Upper lobe of left lung (tissue), 6 donors: ENCODE measurements at regions not wholly inside any gene's neighbourhood (a gene's known extent, or its start where the extent isn't known, plus 50 kb on each side); places are given as distances from the start of the nearest gene placed in this dataset.

Experiments
- ATAC-seq, 2 donors: fragments of 200-7000 bp; cut with Tn5 transposase; one replicate each; pipeline ENCODE4 v1.9.1; 2022; ENCODE audit warnings: mild to moderate bottlenecking in 2 of 2, moderate library complexity in 2 of 2; ENCODE audit not compliant: low FRiP score in 2 of 2
- DNase-seq, 2 donors: peaks; one replicate each; pipeline ENCODE4 v3.0.0-alpha.2; 2019 to 2020
- H3K27ac ChIP-seq, 4 donors: fragments of 200-600 bp; sonication (generic); one replicate each; pipeline ENCODE4 v1.5.1; 2016 to 2019
- H3K27me3 ChIP-seq, 4 donors: fragments of 200-600 bp; sonication (generic); one replicate each; pipeline ENCODE4 v1.5.1; 2017 to 2019
- H3K36me3 ChIP-seq, 4 donors: fragments of 200-600 bp; sonication (generic); one replicate each; pipeline ENCODE4 v1.5.1; 2016 to 2019
- H3K4me1 ChIP-seq, 4 donors: fragments of 200-600 bp; sonication (generic); one replicate each; pipeline ENCODE4 v1.5.1; 2018 to 2019
- H3K4me3 ChIP-seq, 4 donors: fragments of 200-600 bp; sonication (generic); one replicate each; pipeline ENCODE4 v1.5.1; 2017 to 2019; ENCODE audit warnings: mild to moderate bottlenecking in 2 of 4, moderate library complexity in 1 of 4
- H3K9me3 ChIP-seq, 4 donors: fragments of 200-600 bp; sonication (generic); one replicate each; pipeline ENCODE4 v1.5.1; 2018 to 2019
- EP300 ChIP-seq, 4 donors: sonication (generic); formaldehyde crosslinking; IDR thresholded peaks; one replicate each; pipeline ENCODE4 v1.5.1; 2017; ENCODE audit warnings: antibody characterized with exemption in 4 of 4, control low read depth in 2 of 4
- POLR2A ChIP-seq, 4 donors: fragments of 450-650 bp; IDR thresholded peaks; one replicate each; pipeline ENCODE4 v1.5.1; 2016 to 2017; ENCODE audit warnings: antibody characterized with exemption in 4 of 4, mild to moderate bottlenecking in 2 of 4
- POLR2AphosphoS5 ChIP-seq, 2 donors: sonication (generic); formaldehyde crosslinking; IDR thresholded peaks; one replicate each; pipeline ENCODE4 v1.5.1; 2017; ENCODE audit warnings: antibody characterized with exemption in 2 of 2
- WGBS, 2 donors: methylation state at CpG; one replicate each; pipeline ENCODE4 v1.1.5; 2017 to 2018; 5-methylcytosine and 5-hydroxymethylcytosine counted together
- TF ChIP-seq, protein P1 (sequence below), 6 experiments: fragments of 450-650 bp in 4 of 6; fragments of 200-600 bp in 2 of 6; sonication (generic) in 2 of 6; IDR thresholded peaks; one replicate each; pipeline ENCODE4 v1.5.1; 2016 to 2019; ENCODE audit warnings: antibody characterized with exemption in 6 of 6
- donor health status: DM: no; HTN: no; CAD: no; lungs with moderate emphysema.
- donor health status: DM: no; HTN: yes; CAD: no; lungs with severe emphysema.

DNA sequence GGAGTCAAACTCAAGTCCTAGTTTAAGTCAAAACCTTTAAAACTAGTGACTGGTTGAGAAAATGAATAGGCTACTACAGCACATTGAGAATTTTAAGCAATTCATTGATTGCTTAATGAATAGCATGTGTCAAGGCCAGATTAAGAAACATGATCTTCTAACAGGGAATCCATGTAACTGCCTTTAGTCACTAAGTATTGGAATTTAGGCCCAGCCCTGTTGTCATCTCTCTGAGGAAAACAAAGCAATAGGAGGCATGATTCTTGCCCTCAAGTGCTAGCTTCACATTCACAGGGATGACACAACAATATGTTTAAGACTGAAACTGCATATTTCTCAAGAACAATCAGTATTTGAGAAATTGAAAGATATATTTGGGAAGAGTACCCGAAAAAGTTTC, 70.0 kb upstream of the PTGS2 start:
- H3K4me3 ChIP-seq, result no peak overlapping the region
- H3K27ac ChIP-seq, result no peak overlapping the region
- no peaks in the 10 kb centered on the region for H3K27me3 ChIP-seq
- WGBS, 2 donors, result 69 to 87% methylated on average over 1 of the region's 1 CpG
- H3K4me1 ChIP-seq, result no peaks in the 10 kb centered on the region
- peak in 1 of 2 donors; percentile 55 for ATAC-seq
- no peaks in the 10 kb centered on the region for H3K36me3 ChIP-seq
- H3K9me3 ChIP-seq, result peaks cover 0 to 7% (median 2%) of the 10 kb centered on the region in 4 donors
- no peak for DNase-seq
- no peak for TF ChIP-seq POLR2AphosphoS5 (IDR thresholded peaks at IDR 0.05)
- TF ChIP-seq, protein P1, sequence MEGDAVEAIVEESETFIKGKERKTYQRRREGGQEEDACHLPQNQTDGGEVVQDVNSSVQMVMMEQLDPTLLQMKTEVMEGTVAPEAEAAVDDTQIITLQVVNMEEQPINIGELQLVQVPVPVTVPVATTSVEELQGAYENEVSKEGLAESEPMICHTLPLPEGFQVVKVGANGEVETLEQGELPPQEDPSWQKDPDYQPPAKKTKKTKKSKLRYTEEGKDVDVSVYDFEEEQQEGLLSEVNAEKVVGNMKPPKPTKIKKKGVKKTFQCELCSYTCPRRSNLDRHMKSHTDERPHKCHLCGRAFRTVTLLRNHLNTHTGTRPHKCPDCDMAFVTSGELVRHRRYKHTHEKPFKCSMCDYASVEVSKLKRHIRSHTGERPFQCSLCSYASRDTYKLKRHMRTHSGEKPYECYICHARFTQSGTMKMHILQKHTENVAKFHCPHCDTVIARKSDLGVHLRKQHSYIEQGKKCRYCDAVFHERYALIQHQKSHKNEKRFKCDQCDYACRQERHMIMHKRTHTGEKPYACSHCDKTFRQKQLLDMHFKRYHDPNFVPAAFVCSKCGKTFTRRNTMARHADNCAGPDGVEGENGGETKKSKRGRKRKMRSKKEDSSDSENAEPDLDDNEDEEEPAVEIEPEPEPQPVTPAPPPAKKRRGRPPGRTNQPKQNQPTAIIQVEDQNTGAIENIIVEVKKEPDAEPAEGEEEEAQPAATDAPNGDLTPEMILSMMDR (IDR thresholded peaks at IDR 0.05), result no peak
- no peak for TF ChIP-seq POLR2A (IDR thresholded peaks at IDR 0.05)
- no peak for TF ChIP-seq EP300 (IDR thresholded peaks at IDR 0.05)

DNA sequence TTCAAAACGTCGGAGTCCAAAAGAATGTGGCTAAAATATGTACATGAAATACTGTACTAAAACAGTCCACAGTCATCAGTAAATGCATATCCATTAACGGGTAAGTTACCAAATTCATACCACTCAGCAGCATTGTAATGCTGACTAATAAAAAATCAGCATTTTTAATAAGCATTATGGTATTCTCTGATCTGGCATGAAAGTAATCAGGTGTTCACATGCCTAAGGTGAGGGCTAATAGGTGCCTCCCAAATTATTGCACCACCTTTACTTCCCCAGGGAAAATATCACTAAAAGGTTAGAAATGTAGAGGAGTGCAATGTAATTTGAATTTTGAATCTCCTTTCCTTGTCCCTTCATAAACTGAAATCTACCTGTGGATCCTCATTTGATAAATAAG, 69.6 kb upstream of the PTGS2 start:
- Histone ChIP-seq H3K36me3 (no peaks in the 10 kb centered on the region), H3K27ac (no peak overlapping the region), H3K27me3 (no peaks in the 10 kb centered on the region), H3K4me1 (no peaks in the 10 kb centered on the region), H3K9me3 (peaks cover 0 to 7% (median 2%) of the 10 kb centered on the region in 4 donors), H3K4me3 (no peak overlapping the region)
- no peak for ATAC-seq
- DNase-seq, result no peak
- 74 to 80% methylated on average over 3 of the region's 3 CpGs for WGBS, 2 donors
- TF ChIP-seq, protein P1 (IDR thresholded peaks at IDR 0.05), result no peak
- TF ChIP-seq POLR2A (IDR thresholded peaks at IDR 0.05) (no peak), EP300 (IDR thresholded peaks at IDR 0.05) (no peak), POLR2AphosphoS5 (IDR thresholded peaks at IDR 0.05) (no peak)

DNA sequence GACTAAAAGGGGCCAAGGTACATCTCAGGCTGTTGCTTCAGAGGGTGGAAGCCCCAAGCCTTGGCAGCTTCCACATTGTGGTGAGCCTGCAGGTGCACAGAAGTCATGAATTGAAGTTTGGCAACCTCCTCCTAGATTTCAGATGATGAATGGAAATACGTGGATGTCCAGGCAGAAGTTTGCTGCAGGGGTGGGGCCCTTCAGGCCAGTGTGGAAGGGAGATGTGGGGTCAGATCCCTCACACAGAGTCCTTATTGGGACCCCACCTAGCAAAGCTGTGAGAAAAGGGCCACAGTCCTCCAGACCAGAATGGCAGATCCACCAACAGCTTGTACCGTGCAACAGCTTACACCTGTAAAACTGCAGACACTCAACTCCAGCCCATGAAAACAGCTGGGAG, 67.4 kb upstream of the PTGS2 start:
- Histone ChIP-seq H3K27me3 (no peaks in the 10 kb centered on the region), H3K9me3 (peaks cover 0 to 7% (median 2%) of the 10 kb centered on the region in 4 donors), H3K4me1 (no peaks in the 10 kb centered on the region), H3K4me3 (no peak overlapping the region), H3K27ac (no peak overlapping the region), H3K36me3 (no peaks in the 10 kb centered on the region)
- no peak for TF ChIP-seq EP300 (IDR thresholded peaks at IDR 0.05)
- no peak for TF ChIP-seq POLR2A (IDR thresholded peaks at IDR 0.05)
- TF ChIP-seq, protein P1 (IDR thresholded peaks at IDR 0.05), result no peak
- no peak for TF ChIP-seq POLR2AphosphoS5 (IDR thresholded peaks at IDR 0.05)
- 92 to 100% methylated on average over 1 to 2 of the region's 2 CpGs for WGBS, 2 donors
- DNase-seq, result no peak
- ATAC-seq, result no peak

DNA sequence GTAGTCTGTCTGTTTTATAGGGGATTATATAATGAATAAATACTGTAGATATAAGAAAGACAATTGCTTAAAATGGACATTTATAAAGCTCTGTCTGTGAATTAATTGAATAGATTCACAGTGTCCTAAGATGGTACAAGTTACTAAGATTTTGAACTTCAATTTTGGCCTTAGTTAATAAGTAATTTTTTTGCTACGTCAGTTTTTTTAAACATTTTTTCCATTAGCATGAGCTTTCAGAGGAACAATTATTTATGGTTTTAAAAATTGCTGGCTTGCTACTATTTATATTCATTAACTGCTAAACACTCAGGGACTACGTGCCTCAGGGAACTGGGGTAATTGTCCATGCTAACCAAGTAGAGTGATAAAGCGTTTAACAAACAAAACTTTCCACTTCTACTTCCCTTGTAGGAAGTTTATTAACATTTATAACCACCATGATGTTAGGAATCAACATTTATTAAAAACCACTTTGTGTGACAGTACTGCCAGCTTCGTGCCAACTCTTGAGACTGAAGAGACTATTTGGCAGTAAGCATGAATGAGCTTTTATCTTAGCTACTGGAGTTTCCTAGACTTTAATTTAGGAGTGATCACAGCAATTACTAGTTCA, 65.4 kb upstream of the PTGS2 start:
- Histone ChIP-seq H3K4me3 (no peak overlapping the region), H3K36me3 (no peaks in the 10 kb centered on the region), H3K27ac (no peak overlapping the region), H3K4me1 (no peaks in the 10 kb centered on the region), H3K9me3 (peaks cover 0 to 7% (median 2%) of the 10 kb centered on the region in 4 donors), H3K27me3 (no peaks in the 10 kb centered on the region)
- no peak for ATAC-seq
- WGBS, 2 donors, result 43 to 45% methylated on average over 4 of the region's 4 CpGs
- no peak for DNase-seq
- TF ChIP-seq, protein P1 (IDR thresholded peaks at IDR 0.05), result no peak
- no peak for TF ChIP-seq POLR2A (IDR thresholded peaks at IDR 0.05)
- no peak for TF ChIP-seq POLR2AphosphoS5 (IDR thresholded peaks at IDR 0.05)
- TF ChIP-seq EP300 (IDR thresholded peaks at IDR 0.05), result no peak

DNA sequence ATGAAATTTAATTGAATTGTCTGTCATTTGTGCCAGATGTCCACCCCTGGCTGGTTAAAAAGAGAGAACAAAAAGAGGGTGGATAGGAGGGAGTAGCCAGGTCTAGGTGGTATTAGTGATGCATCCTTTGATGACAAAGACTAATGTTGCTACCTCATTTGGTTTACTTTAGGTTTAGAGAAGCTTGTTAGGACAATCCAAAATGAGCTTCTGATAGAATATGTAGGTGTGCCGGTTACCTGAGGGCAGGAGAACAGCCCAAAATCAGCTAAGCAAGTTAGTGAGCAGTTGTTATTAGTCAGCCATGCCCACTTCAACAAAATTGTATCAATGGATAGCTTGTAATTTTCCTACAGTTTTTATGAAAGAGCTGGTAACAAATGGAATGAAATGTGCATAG, 61.4 kb upstream of the PTGS2 start:
- TF ChIP-seq EP300 (IDR thresholded peaks at IDR 0.05) (no peak), POLR2A (IDR thresholded peaks at IDR 0.05) (no peak), POLR2AphosphoS5 (IDR thresholded peaks at IDR 0.05) (no peak)
- TF ChIP-seq, protein P1 (IDR thresholded peaks at IDR 0.05), result no peak
- DNase-seq (no peak), ATAC-seq (no peak)
- Histone ChIP-seq H3K27me3 (no peaks in the 10 kb centered on the region), H3K4me1 (no peaks in the 10 kb centered on the region), H3K36me3 (no peaks in the 10 kb centered on the region), H3K4me3 (no peak overlapping the region), H3K9me3 (no peaks in the 10 kb centered on the region), H3K27ac (no peak overlapping the region)
- 89 to 91% methylated on average over 1 of the region's 1 CpG for WGBS, 2 donors
